Small intestine (tissue), 7 donors: ENCODE measurements at regions not wholly inside any gene's neighbourhood (a gene's known extent, or its start where the extent isn't known, plus 50 kb on each side); places are given as distances from the start of the nearest gene placed in this dataset.
"Not testable (repeated sequence)": the region's sequence is repeated elsewhere in the genome, so short reads cannot be mapped to it uniquely, and the experiment has no call there.

ENCODE experiments used
- DNase-seq, 2 donors: peaks; one replicate each; pipeline versions ENCODE4 v3.0.0 to v3.0.0-alpha.2; 2013
- FAIRE-seq: peaks from 2 replicates; lab custom pipeline; 2012; peaks lifted over from hg19 to GRCh38; lab: Jason Lieb, UNC
- H3K27ac ChIP-seq, 3 donors: one replicate each; pipeline ENCODE4 v1.5.1; 2013; ENCODE audit warnings: low read length in 2 of 3, mild to moderate bottlenecking in 2 of 3, control low read depth in 1 of 3, inconsistent platforms in 1 of 3, low read depth in 1 of 3, moderate library complexity in 1 of 3
- H3K27me3 ChIP-seq, 3 donors: one replicate each; pipeline ENCODE4 v1.6.1; 2013; ENCODE audit warnings: low read length in 3 of 3, inconsistent platforms in 1 of 3; ENCODE audit not compliant: control insufficient read depth in 3 of 3, insufficient read depth in 3 of 3
- H3K36me3 ChIP-seq, 3 donors: one replicate each; pipeline ENCODE4 v1.6.1; 2013; ENCODE audit warnings: low read length in 3 of 3, inconsistent platforms in 1 of 3, low read depth in 1 of 3, mild to moderate bottlenecking in 1 of 3, moderate library complexity in 1 of 3; ENCODE audit not compliant: control insufficient read depth in 3 of 3, insufficient read depth in 2 of 3
- H3K4me1 ChIP-seq, 3 donors: one replicate each; pipeline ENCODE4 v1.6.1; 2013; ENCODE audit warnings: low read length in 2 of 3, inconsistent platforms in 1 of 3, low read depth in 1 of 3, mild to moderate bottlenecking in 1 of 3, moderate library complexity in 1 of 3; ENCODE audit not compliant: control insufficient read depth in 3 of 3, insufficient read depth in 2 of 3
- H3K4me3 ChIP-seq, 3 donors: one replicate each; pipeline ENCODE4 v1.5.1; 2013; ENCODE audit warnings: low read length in 3 of 3, control low read depth in 1 of 3, inconsistent platforms in 1 of 3, low read depth in 1 of 3, mild to moderate bottlenecking in 1 of 3, moderate library complexity in 1 of 3
- H3K9me3 ChIP-seq, 2 donors: one replicate each; pipeline ENCODE4 v1.6.1; 2013; ENCODE audit warnings: low read depth in 1 of 2, low read length in 1 of 2; ENCODE audit not compliant: control insufficient read depth in 2 of 2, insufficient read depth in 1 of 2
- WGBS, 3 donors: extraction: QIAGEN DNeasy Blood & Tissue Kit; methylation state at CpG; one replicate each; pipeline ENCODE4 v1.1.7; 2013; 5-methylcytosine and 5-hydroxymethylcytosine counted together
- donor health status: healthy with polysubstance abuse.
- donor health status: control.
- donor health status: control.
- donor health status: Bipolar disorder and iron deficiency.
- donor health status: healthy.

GRCh38 chr2:88925770-88926462 is 234.4 kb downstream of the RPIA start:
- Histone ChIP-seq H3K36me3 (no peaks in the 10 kb centered on the region), H3K4me1 (no peaks in the 10 kb centered on the region), H3K27ac (no peak overlapping the region), H3K27me3 (no peaks in the 10 kb centered on the region), H3K4me3 (no peak overlapping the region), H3K9me3 (no peaks in the 10 kb centered on the region)
- 90 to 93% (median 91%) methylated on average over 19 of the region's 19 CpGs for WGBS, 3 donors
- DNase-seq (no peak), FAIRE-seq (no peak)

- FAIRE-seq = no peak
- no peaks in the 10 kb centered on the region for H3K36me3 ChIP-seq
- no peaks in the 10 kb centered on the region for H3K27me3 ChIP-seq
- 10 to 52% (median 15%) methylated on average over 1 of the region's 1 CpG for WGBS, 3 donors
- H3K4me1 ChIP-seq = no peaks in the 10 kb centered on the region
- H3K9me3 ChIP-seq = no peaks in the 10 kb centered on the region
- H3K4me3 ChIP-seq = no peak overlapping the region
- H3K27ac ChIP-seq = no peak overlapping the region
- DNase-seq = no peak
These were observed 235.7 kb downstream of the RPIA start for GRCh38 chr2:88927128-88927527.

GRCh38 chr2:88930659-88931058 is 239.2 kb downstream of the RPIA start:
- Histone ChIP-seq H3K4me3 (no peak overlapping the region), H3K9me3 (no peaks in the 10 kb centered on the region), H3K36me3 (no peaks in the 10 kb centered on the region), H3K27ac (no peak overlapping the region), H3K4me1 (no peaks in the 10 kb centered on the region), H3K27me3 (no peaks in the 10 kb centered on the region)
- no peak for DNase-seq
- no peak for FAIRE-seq

- H3K9me3 ChIP-seq = no peaks in the 10 kb centered on the region
- DNase-seq = no peak
- H3K27ac ChIP-seq = no peak overlapping the region
- H3K27me3 ChIP-seq = no peaks in the 10 kb centered on the region
- FAIRE-seq = no peak
- H3K36me3 ChIP-seq = no peaks in the 10 kb centered on the region
- H3K4me3 ChIP-seq = no peak overlapping the region
- WGBS, 3 donors = 74 to 84% (median 80%) methylated on average over 3 of the region's 3 CpGs
- no peaks in the 10 kb centered on the region for H3K4me1 ChIP-seq
These were observed 241.2 kb downstream of the RPIA start for GRCh38 chr2:88932686-88933085.

- 62 to 74% (median 72%) methylated on average over 4 of the region's 4 CpGs for WGBS, 3 donors
- no peaks in the 10 kb centered on the region for H3K36me3 ChIP-seq
- DNase-seq (no peak), FAIRE-seq (no peak)
- no peak overlapping the region for H3K4me3 ChIP-seq
- no peaks in the 10 kb centered on the region for H3K27me3 ChIP-seq
- no peak overlapping the region for H3K27ac ChIP-seq
- H3K4me1 ChIP-seq = no peaks in the 10 kb centered on the region
- no peaks in the 10 kb centered on the region for H3K9me3 ChIP-seq
These were observed 241.6 kb downstream of the RPIA start for GRCh38 chr2:88933091-88933490.

GRCh38 chr2:88933980-88934379 is 242.5 kb downstream of the RPIA start:
- Histone ChIP-seq H3K27ac (no peak overlapping the region), H3K9me3 (no peaks in the 10 kb centered on the region), H3K36me3 (no peaks in the 10 kb centered on the region), H3K4me3 (no peak overlapping the region), H3K27me3 (no peaks in the 10 kb centered on the region), H3K4me1 (no peaks in the 10 kb centered on the region)
- FAIRE-seq (no peak), DNase-seq (peak in 1 of 2 donors; percentile 4)
- 4 to 16% (median 13%) methylated on average over 1 of the region's 1 CpG for WGBS, 3 donors

GRCh38 chr2:88941178-88941577 is 249.7 kb downstream of the RPIA start:
- WGBS, 3 donors = 8 to 35% (median 32%) methylated on average over 2 of the region's 2 CpGs

GRCh38 chr2:88942798-88943197 is 251.3 kb downstream of the RPIA start:
- Histone ChIP-seq H3K9me3 (no peaks in the 10 kb centered on the region), H3K4me3 (no peak overlapping the region)
- 61 to 70% (median 64%) methylated on average over 2 of the region's 2 CpGs for WGBS, 3 donors

More at GRCh38 chr2:88941178-88941577, 249.7 kb downstream of the RPIA start:
- not testable (repeated sequence) for H3K27me3 ChIP-seq, H3K4me1 ChIP-seq, H3K36me3 ChIP-seq, H3K9me3 ChIP-seq, H3K27ac ChIP-seq, FAIRE-seq, H3K4me3 ChIP-seq
- peak in 1 of 2 donors; percentile 19 for DNase-seq

GRCh38 chr2:88949336-88949735 is 257.9 kb downstream of the RPIA start:
- FAIRE-seq (no peak), DNase-seq (no peak)
- H3K9me3 ChIP-seq = no peaks in the 10 kb centered on the region
- H3K27ac ChIP-seq = no peak overlapping the region
- H3K27me3 ChIP-seq = no peaks in the 10 kb centered on the region
- no peaks in the 10 kb centered on the region for H3K36me3 ChIP-seq
- H3K4me3 ChIP-seq = no peak overlapping the region
- no peaks in the 10 kb centered on the region for H3K4me1 ChIP-seq

More at GRCh38 chr2:88942798-88943197, 251.3 kb downstream of the RPIA start:
- H3K27ac ChIP-seq = no peak overlapping the region
- no peak for DNase-seq
- H3K27me3 ChIP-seq = no peaks in the 10 kb centered on the region
- H3K36me3 ChIP-seq = no peaks in the 10 kb centered on the region
- H3K4me1 ChIP-seq = no peaks in the 10 kb centered on the region
- FAIRE-seq = no peak
